B cell (primary cell): ENCODE measurements at regions not wholly inside any gene's neighbourhood (a gene's known extent, or its start where the extent isn't known, plus 50 kb on each side); places are given as distances from the start of the nearest gene placed in this dataset.

Source experiments
- CTCF ChIP-seq: fragments of 200-600 bp; IDR thresholded peaks from one replicate; pipeline ENCODE4 v1.8.0; 2022; ENCODE audit warnings: antibody characterized with exemption, mild to moderate bottlenecking
- EZH2 ChIP-seq: IDR thresholded peaks from 2 replicates; pipeline ENCODE4 v1.6.1; 2012; ENCODE audit warnings: borderline replicate concordance, low read depth, mild to moderate bottlenecking, moderate library complexity, low read length; ENCODE audit not compliant: insufficient read depth, poor library complexity, severe bottlenecking

- TF ChIP-seq CTCF = no peak
- TF ChIP-seq EZH2 = no peak
Measured at GRCh38 chr13:61252213-61252612, 163.4 kb downstream of the PCDH20 start.
